WTC11 (cell line): ENCODE measurements at regions not wholly inside any gene's neighbourhood (a gene's known extent, or its start where the extent isn't known, plus 50 kb on each side); places are given as distances from the start of the nearest gene placed in this dataset.

ENCODE experiments used
- ATAC-seq: fragments of 200-7000 bp; cut with Tn5 transposase; 2 replicates; pipeline ENCODE4 v1.10.0; 2021; ENCODE audit warnings: mild to moderate bottlenecking, moderate library complexity
- CTCF ChIA-PET: fragments of 300-600 bp; sonication (Branson Sonifier 250); formaldehyde crosslinking; loops from one replicate; lab custom pipeline; 2021; ENCODE audit warnings: antibody characterized with exemption; lab: Charles Lee
- POLR2A ChIA-PET: fragments of 350-600 bp; sonication (Branson Sonifier 250); formaldehyde crosslinking; loops from one replicate; lab custom pipeline; 2021; ENCODE audit warnings: antibody characterized with exemption; lab: Charles Lee
- DNase-seq: peaks from one replicate; pipeline ENCODE4 v3.0.0; 2021; ENCODE audit warnings: low spot score
- H3K27ac Mint-ChIP-seq: 2 replicates; pipeline ENCODE4 v1.8.0; 2021; ENCODE audit warnings: mixed read lengths
- H3K27me3 Mint-ChIP-seq: 2 replicates; pipeline ENCODE4 v1.8.0; 2021; ENCODE audit warnings: low read depth, mild to moderate bottlenecking, moderate library complexity, mixed read lengths
- H3K36me3 Mint-ChIP-seq: 2 replicates; pipeline ENCODE4 v1.8.0; 2021; ENCODE audit warnings: mixed read lengths
- H3K4me1 Mint-ChIP-seq: 2 replicates; pipeline ENCODE4 v1.8.0; 2022; ENCODE audit warnings: mixed read lengths
- H3K4me3 Mint-ChIP-seq: 2 replicates; pipeline ENCODE4 v1.8.0; 2021; ENCODE audit warnings: mild to moderate bottlenecking, moderate library complexity, mixed read lengths
- H3K9me3 Mint-ChIP-seq: 2 replicates; pipeline ENCODE4 v1.8.0; 2021; ENCODE audit warnings: mixed read lengths
- CTCF ChIP-seq: fragments of 200-600 bp; IDR thresholded peaks from 2 replicates; pipeline ENCODE4 v1.8.0; 2022; ENCODE audit warnings: antibody characterized with exemption
- ETV6 ChIP-seq: sonication (generic); formaldehyde crosslinking; IDR thresholded peaks from 2 replicates; pipeline ENCODE4 v1.8.1; 2022; ENCODE audit warnings: mild to moderate bottlenecking, missing genetic modification reagents
- FOXJ3 ChIP-seq: sonication (generic); formaldehyde crosslinking; IDR thresholded peaks from 2 replicates; pipeline ENCODE4 v1.9.0; 2021; ENCODE audit warnings: missing genetic modification reagents, mild to moderate bottlenecking, borderline replicate concordance
- FOXP4 ChIP-seq: sonication (generic); formaldehyde crosslinking; IDR thresholded peaks from 2 replicates; pipeline ENCODE4 v1.8.0; 2022; ENCODE audit warnings: mild to moderate bottlenecking, missing genetic modification reagents
- MXD4 ChIP-seq: fragments of 250-450 bp; sonication (Bioruptor Pico); IDR thresholded peaks from 2 replicates; pipeline ENCODE4 v1.8.0; 2021; ENCODE audit warnings: mild to moderate bottlenecking, moderate library complexity, borderline replicate concordance
- NFATC4 ChIP-seq: fragments of 250-450 bp; sonication (Bioruptor Pico); IDR thresholded peaks from 2 replicates; pipeline ENCODE4 v1.9.0; 2021; ENCODE audit warnings: mild to moderate bottlenecking
- NFE2L1 ChIP-seq: sonication (generic); formaldehyde crosslinking; IDR thresholded peaks from 2 replicates; pipeline ENCODE4 v1.8.1; 2023; ENCODE audit warnings: missing genetic modification reagents
- NR3C1 ChIP-seq: sonication (generic); formaldehyde crosslinking; conservative IDR thresholded peaks from 2 replicates; pipeline ENCODE4 v1.8.1; 2023; ENCODE audit warnings: low read depth, mild to moderate bottlenecking, missing genetic modification reagents
- RELA ChIP-seq: sonication (generic); formaldehyde crosslinking; IDR thresholded peaks from 2 replicates; pipeline ENCODE4 v1.8.1; 2022; ENCODE audit warnings: missing genetic modification reagents, mild to moderate bottlenecking, borderline replicate concordance
- SMAD4 ChIP-seq: sonication (generic); formaldehyde crosslinking; IDR thresholded peaks from 2 replicates; pipeline ENCODE4 v1.8.0; 2022; ENCODE audit warnings: mild to moderate bottlenecking, missing genetic modification reagents
- TP53 ChIP-seq: sonication (generic); formaldehyde crosslinking; IDR thresholded peaks from 2 replicates; pipeline ENCODE4 v1.8.1; 2023; ENCODE audit warnings: mild to moderate bottlenecking, missing genetic modification reagents
- ZBTB21 ChIP-seq: sonication (generic); formaldehyde crosslinking; IDR thresholded peaks from 2 replicates; pipeline ENCODE4 v1.8.1; 2023; ENCODE audit warnings: mild to moderate bottlenecking, missing genetic modification reagents, borderline replicate concordance
- ZNF138 ChIP-seq: sonication (generic); formaldehyde crosslinking; conservative IDR thresholded peaks from 2 replicates; pipeline ENCODE4 v1.8.1; 2022; ENCODE audit warnings: mild to moderate bottlenecking, moderate library complexity, missing genetic modification reagents
- ZNF263 ChIP-seq: sonication (generic); formaldehyde crosslinking; IDR thresholded peaks from 2 replicates; pipeline ENCODE4 v1.8.1; 2022; ENCODE audit warnings: low read depth, mild to moderate bottlenecking, moderate library complexity, missing genetic modification reagents
- ZNF416 ChIP-seq: fragments of 250-450 bp; sonication (Bioruptor Pico); IDR thresholded peaks from 2 replicates; pipeline ENCODE4 v1.9.0; 2021; ENCODE audit warnings: mild to moderate bottlenecking, inconsistent platforms
- ZNF532 ChIP-seq: fragments of 250-450 bp; sonication (Bioruptor Pico); IDR thresholded peaks from 2 replicates; pipeline ENCODE4 v1.9.0; 2021; ENCODE audit warnings: mild to moderate bottlenecking, borderline replicate concordance
- ZNF671 ChIP-seq: fragments of 250-450 bp; sonication (Bioruptor Pico); IDR thresholded peaks from 2 replicates; pipeline ENCODE4 v1.8.0; 2021; ENCODE audit warnings: mild to moderate bottlenecking
- TF ChIP-seq, protein P1 (sequence below): fragments of 250-450 bp; sonication (Bioruptor Pico); IDR thresholded peaks from 2 replicates; pipeline ENCODE4 v1.9.0; 2021; ENCODE audit warnings: mild to moderate bottlenecking
- TF ChIP-seq, protein P2 (sequence below): sonication (generic); formaldehyde crosslinking; IDR thresholded peaks from 2 replicates; pipeline ENCODE4 v1.8.1; 2023; ENCODE audit warnings: mild to moderate bottlenecking, missing genetic modification reagents

- no peak for ATAC-seq
Observed at GRCh38 chr5:10019236-10019635, 230.5 kb downstream of the ATPSCKMT start.

DNA sequence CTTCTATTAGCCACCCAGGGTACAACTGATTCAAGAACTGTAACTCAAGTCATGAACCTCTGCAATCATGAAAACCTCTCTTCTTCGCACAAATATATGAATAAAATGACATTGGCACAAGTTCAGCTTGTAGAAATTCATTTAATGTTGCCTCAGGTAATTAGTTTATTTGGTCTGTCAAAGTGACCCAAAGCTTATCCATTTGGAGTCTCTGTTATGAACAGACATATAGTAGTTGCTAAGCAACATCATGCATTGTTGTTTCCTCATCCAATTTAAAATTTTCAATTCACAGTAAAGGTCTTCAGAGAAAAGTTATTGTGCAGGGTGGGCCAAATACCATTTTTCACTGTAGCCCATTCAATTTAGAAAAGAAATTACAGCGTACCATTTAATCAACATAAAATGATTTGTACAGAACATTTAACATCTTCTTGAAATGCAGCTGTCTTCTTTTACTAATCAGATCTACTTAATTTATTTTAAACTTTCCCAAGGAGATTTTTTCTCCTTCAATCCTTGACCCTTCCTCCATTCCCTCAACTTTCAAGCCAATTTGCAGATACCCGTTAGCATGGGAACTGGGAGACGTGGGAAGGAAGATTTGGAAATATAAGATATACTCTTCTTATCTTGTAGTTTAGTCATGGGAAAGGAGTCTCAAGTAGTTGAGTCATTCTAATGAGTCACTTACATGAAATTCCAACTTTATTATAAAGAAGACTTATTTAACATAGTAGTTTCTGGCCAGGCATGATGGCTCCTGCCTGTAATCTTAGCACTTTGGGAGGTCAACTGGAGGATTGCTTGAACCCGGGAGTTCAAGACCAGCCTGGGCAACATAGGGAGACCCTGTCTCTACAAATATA is 231.3 kb downstream of the ATPSCKMT start:
- POLR2A ChIA-PET: no interaction called here
- peaks cover 36% of the 10 kb centered on the region for H3K9me3 Mint-ChIP-seq
- CTCF ChIA-PET: no interaction called here
- H3K27me3 Mint-ChIP-seq: no peaks in the 10 kb centered on the region
- H3K4me3 Mint-ChIP-seq: no peak overlapping the region
- ATAC-seq: no peak
- H3K27ac Mint-ChIP-seq: no peak overlapping the region
- no peak for DNase-seq
- H3K4me1 Mint-ChIP-seq: peaks cover 7% of the 10 kb centered on the region; the same call in 1 of the 2 replicates
- H3K36me3 Mint-ChIP-seq: peaks cover 12% of the 10 kb centered on the region
- TF ChIP-seq TP53 (CRISPR knock-in tag): no peak
- TF ChIP-seq, protein P1, sequence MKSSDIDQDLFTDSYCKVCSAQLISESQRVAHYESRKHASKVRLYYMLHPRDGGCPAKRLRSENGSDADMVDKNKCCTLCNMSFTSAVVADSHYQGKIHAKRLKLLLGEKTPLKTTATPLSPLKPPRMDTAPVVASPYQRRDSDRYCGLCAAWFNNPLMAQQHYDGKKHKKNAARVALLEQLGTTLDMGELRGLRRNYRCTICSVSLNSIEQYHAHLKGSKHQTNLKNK: no peak
- TF ChIP-seq ZNF671: no peak
- TF ChIP-seq, protein P2, sequence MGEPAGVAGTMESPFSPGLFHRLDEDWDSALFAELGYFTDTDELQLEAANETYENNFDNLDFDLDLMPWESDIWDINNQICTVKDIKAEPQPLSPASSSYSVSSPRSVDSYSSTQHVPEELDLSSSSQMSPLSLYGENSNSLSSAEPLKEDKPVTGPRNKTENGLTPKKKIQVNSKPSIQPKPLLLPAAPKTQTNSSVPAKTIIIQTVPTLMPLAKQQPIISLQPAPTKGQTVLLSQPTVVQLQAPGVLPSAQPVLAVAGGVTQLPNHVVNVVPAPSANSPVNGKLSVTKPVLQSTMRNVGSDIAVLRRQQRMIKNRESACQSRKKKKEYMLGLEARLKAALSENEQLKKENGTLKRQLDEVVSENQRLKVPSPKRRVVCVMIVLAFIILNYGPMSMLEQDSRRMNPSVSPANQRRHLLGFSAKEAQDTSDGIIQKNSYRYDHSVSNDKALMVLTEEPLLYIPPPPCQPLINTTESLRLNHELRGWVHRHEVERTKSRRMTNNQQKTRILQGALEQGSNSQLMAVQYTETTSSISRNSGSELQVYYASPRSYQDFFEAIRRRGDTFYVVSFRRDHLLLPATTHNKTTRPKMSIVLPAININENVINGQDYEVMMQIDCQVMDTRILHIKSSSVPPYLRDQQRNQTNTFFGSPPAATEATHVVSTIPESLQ: no peak
- no peak for TF ChIP-seq SMAD4 (CRISPR knock-in tag)
- no peak for TF ChIP-seq CTCF
- TF ChIP-seq MXD4 (CRISPR knock-in tag): no peak
- no peak for TF ChIP-seq FOXJ3 (CRISPR knock-in tag)
- no peak for TF ChIP-seq ZNF138 (CRISPR knock-in tag)
- TF ChIP-seq RELA: no peak
- TF ChIP-seq NR3C1 (CRISPR knock-in tag): no peak

More at GRCh38 chr5:10019236-10019635, 230.5 kb downstream of the ATPSCKMT start:
- no peak overlapping the region for H3K4me3 Mint-ChIP-seq
- ChIA-PET CTCF (no interaction called here), POLR2A (no interaction called here)
- TF ChIP-seq ZNF416: no peak
- TF ChIP-seq ZNF138 (CRISPR knock-in tag): no peak
- no peak for TF ChIP-seq ETV6 (CRISPR knock-in tag)
- TF ChIP-seq, protein P1: no peak
- no peak for TF ChIP-seq FOXP4 (CRISPR knock-in tag)
- TF ChIP-seq ZBTB21: no peak
- no peak for TF ChIP-seq ZNF532 (CRISPR knock-in tag)
- no peak for TF ChIP-seq NFE2L1 (CRISPR knock-in tag)
- TF ChIP-seq ZNF263 (CRISPR knock-in tag): no peak
- TF ChIP-seq NFATC4 (CRISPR knock-in tag): no peak
- H3K27me3 Mint-ChIP-seq: no peaks in the 10 kb centered on the region
- H3K9me3 Mint-ChIP-seq: peaks cover 36% of the 10 kb centered on the region
- no peak for DNase-seq
- H3K4me1 Mint-ChIP-seq: peaks cover 7% of the 10 kb centered on the region; the same call in 1 of the 2 replicates
- no peak overlapping the region for H3K27ac Mint-ChIP-seq
- peaks cover 12% of the 10 kb centered on the region for H3K36me3 Mint-ChIP-seq
